ENCODE measurements at regions not wholly inside any gene's neighbourhood (a gene's known extent, or its start where the extent isn't known, plus 50 kb on each side); places are given as distances from the start of the nearest gene placed in this dataset.

GRCh38 chr13:64909184-64909583 lies 2321.0 kb downstream of the PCDH9 start:
- ChIA-PET CTCF (no interaction called here), POLR2A (no interaction called here)

- CTCF ChIA-PET: no interaction called here
- POLR2A ChIA-PET: no interaction called here
These were observed 2330.1 kb downstream of the PCDH9 start for GRCh38 chr13:64900039-64900438.

GRCh38 chr13:64884976-64885375 lies 2345.2 kb downstream of the PCDH9 start:
- CTCF ChIA-PET: no interaction called here
- POLR2A ChIA-PET: no interaction called here

GRCh38 chr13:64877176-64877575 lies 2353.0 kb downstream of the PCDH9 start:
- ChIA-PET POLR2A (no interaction called here), CTCF (no interaction called here)

- CTCF ChIA-PET: no interaction called here
- POLR2A ChIA-PET: no interaction called here
These were observed 2358.4 kb downstream of the PCDH9 start for GRCh38 chr13:64871742-64872141.

DNA sequence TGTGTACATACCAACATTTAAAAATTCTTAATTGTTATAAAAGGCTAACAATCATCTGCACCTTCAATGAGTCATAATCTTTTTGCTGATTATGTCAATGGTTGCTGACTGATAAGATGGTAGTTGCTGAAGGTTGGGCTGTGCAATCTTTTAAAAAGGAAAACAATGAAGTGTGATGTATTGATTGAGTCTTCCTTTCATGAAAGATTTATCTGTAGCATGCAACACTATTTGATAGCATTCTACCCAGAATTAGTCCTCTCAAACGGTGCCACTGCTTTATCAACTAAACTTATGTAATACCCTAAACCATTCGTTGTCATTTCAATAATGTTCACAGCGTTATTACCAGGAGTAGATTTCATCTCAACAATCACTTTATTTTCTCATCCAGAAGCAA lies 2360.6 kb downstream of the PCDH9 start:
- ChIA-PET POLR2A (no interaction called here), CTCF (no interaction called here)

GRCh38 chr13:64867856-64868255 lies 2362.3 kb downstream of the PCDH9 start:
- CTCF ChIA-PET: no interaction called here
- POLR2A ChIA-PET: no interaction called here

GRCh38 chr13:64866331-64866730 lies 2363.8 kb downstream of the PCDH9 start:
- POLR2A ChIA-PET: no interaction called here
- CTCF ChIA-PET: no interaction called here

DNA sequence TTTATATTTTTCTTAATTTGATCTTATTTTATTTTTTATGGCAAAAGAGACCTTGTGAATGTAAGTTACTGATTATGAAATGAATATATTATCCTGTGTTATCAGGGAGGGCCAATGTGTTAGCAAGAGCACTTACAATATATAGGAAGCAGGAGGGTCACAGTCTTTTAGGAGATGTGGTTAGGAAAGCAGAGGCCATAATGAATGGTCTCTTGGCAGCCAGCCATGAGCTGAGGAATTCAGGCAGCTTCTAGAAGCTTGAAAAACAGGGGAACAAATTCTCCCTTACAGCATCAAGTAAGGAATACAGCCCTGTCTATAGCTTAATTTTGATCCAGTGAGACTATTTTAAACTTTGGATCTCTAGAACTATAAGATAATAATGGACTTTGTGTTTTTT lies 2374.6 kb downstream of the PCDH9 start:
- ChIA-PET POLR2A (no interaction called here), CTCF (no interaction called here)

DNA sequence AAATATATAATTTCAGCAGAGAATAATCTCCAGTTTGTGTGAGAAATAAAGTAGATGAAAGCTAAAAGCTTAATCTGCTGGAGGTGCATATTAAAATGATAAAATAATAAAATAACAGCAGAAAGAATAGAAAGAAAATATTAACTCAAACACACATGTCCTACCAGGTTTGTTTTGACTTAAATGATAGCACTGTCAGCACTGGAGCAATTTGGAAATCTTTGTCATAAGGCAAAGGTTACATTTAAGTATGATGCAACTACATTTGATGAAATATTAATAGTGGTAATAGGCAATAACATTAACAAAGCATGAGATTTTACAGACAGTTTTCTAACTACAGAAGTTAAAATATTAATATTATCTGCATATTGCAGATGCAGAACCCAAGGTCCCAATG lies 2380.1 kb downstream of the PCDH9 start:
- POLR2A ChIA-PET: no interaction called here
- CTCF ChIA-PET: no interaction called here

- CTCF ChIA-PET: no interaction called here
- POLR2A ChIA-PET: no interaction called here
These were observed 2380.9 kb downstream of the PCDH9 start for GRCh38 chr13:64849196-64849595.

DNA sequence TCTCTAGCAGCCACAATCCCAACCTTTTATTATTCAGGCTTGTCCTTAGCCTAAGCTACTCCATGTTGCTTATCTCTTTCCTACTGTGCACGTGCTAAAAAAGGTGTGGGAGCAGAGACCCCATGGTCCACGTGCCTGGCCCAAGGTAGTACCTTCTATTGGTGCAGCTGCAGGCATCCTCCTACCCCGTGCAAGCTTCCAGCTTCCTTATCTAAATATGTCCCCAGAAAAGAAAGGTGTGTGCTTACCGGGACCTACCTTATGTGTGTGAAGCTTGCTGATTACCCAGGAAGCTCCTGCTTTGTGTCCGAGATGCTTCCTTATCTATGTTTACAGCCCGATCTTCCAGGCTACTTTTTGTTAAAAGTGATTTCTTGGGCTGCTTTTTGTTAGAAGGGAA lies 2382.4 kb downstream of the PCDH9 start:
- CTCF ChIA-PET: no interaction called here

GRCh38 chr13:64845110-64845509 lies 2385.0 kb downstream of the PCDH9 start:
- CTCF ChIA-PET: no interaction called here
- POLR2A ChIA-PET: no interaction called here

More for the DNA sequence above, 2382.4 kb downstream of the PCDH9 start:
- POLR2A ChIA-PET: no interaction called here

- POLR2A ChIA-PET: no interaction called here
- CTCF ChIA-PET: no interaction called here
These were observed 2411.1 kb downstream of the PCDH9 start for GRCh38 chr13:64819081-64819480.

DNA sequence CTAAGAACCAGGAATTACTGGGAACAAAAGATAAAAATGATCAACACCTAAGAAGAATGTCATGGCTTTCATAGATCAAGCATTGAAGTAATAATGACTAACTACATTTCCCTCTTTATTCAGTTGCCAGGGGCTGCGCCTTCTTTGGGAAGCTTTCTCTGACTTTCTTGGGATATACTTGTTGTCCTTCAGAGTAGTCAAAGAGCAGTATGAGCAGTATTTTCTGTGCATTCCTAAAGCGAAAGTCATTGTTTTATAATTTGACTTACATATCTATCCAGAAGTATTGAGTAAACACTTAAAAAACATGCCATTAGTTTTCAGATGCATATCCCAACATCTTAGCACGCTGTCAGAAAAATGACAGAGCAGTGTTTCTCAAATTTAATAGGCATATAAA lies 2412.4 kb downstream of the PCDH9 start:
- ChIA-PET POLR2A (no interaction called here), CTCF (no interaction called here)

- ChIA-PET POLR2A (no interaction called here), CTCF (no interaction called here)
These were observed 2419.4 kb downstream of the PCDH9 start for GRCh38 chr13:64810750-64811149.

DNA sequence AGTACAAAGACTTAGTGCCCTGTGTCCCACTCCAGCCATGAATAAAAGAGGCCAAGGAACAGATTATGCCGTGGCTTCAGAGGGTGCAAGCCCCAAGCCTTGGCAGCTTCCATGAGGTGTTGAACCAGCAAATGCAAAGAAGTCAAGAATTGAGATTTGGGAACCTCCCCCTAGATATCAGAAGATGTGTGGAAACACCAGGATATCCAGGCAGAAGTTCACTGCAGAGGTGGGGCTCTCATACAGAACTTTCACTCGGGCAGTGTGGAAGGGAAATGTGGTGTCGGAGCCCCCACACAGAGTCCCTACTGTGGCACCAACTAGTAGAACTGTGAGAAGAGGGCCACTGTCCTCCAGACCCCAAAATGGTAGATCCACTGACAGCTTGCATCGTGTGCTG lies 2421.4 kb downstream of the PCDH9 start:
- ChIA-PET POLR2A (no interaction called here), CTCF (no interaction called here)

GRCh38 chr13:64801768-64802167 lies 2428.4 kb downstream of the PCDH9 start:
- CTCF ChIA-PET: no interaction called here
- POLR2A ChIA-PET: no interaction called here

DNA sequence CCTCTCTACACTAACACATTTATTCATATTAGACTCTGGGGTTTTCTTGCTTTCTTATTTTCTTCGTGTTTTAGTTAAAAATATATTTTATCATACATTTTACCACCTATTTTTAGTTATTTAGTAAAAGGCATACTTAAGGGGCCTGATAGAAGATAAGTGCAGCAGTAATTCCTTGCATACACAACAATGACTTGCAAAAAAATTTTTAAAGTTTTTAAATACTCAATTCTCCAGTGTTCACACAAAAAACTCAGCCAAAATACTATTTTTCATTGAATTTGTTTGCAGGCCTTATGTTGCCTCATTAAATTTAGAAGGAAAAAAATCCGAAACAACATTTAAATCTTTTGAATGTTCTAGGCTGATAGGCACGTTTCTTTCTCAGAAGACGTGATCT lies 2431.7 kb downstream of the PCDH9 start:
- POLR2A ChIA-PET: no interaction called here

GRCh38 chr13:64793592-64793991 lies 2436.5 kb downstream of the PCDH9 start:
- ChIA-PET CTCF (no interaction called here), POLR2A (no interaction called here)

More for the DNA sequence above, 2431.7 kb downstream of the PCDH9 start:
- CTCF ChIA-PET: no interaction called here

DNA sequence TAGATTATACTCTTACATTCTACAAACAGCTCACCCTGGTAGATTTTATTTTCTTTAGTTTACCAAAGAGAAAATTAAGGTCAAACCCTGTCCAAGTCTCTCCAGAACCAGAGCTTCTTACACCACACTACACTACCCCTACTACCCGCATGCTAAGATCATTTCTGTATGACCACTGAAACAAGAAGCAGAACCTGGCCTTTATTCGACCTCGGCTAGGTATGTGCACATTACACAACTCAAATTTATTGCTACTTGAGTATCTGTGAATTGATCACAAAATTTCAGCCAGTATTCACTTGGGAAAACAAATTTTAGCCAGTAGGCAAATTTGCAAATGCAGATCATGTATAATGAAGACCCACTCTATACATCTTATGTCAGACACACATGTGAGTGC lies 2437.0 kb downstream of the PCDH9 start:
- POLR2A ChIA-PET: no interaction called here
- CTCF ChIA-PET: no interaction called here

DNA sequence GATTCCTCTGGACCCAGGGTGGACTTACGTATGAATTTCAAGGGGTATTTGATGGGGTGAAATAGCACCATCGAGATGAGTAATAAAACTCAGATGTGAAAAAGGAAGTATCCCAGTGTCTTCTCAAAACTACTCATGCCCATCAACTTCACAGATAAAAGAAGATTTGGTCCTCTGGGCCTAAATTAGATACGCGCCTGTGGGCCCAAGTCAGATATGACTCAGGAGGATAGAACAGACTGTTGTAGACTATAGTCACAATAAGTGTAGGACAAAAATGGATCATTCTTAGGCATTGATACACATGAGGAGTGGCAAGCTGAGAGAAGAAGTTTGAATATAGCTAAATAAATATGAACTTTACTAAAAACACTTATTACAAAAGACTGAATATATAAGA lies 2438.8 kb downstream of the PCDH9 start:
- POLR2A ChIA-PET: no interaction called here
- CTCF ChIA-PET: no interaction called here

DNA sequence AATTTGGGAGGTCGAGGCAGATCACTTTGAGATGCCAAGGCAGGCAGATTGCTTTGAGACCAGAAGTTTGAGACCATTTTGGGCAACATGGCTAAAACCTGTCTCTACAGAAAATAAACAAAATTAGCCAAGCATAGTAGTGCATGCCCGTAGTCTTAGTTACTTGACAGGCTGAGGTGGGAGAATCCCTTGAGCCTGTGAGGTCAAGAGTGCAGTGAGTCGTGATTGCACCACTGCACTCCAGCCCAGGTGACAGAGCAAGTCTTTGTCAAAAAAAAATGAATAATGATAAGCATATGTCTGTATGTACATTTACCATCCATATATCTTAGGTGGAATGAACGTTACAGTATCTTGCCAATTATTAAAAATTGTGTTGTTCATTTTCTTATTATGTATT lies 2447.7 kb downstream of the PCDH9 start:
- CTCF ChIA-PET: no interaction called here
- POLR2A ChIA-PET: no interaction called here

DNA sequence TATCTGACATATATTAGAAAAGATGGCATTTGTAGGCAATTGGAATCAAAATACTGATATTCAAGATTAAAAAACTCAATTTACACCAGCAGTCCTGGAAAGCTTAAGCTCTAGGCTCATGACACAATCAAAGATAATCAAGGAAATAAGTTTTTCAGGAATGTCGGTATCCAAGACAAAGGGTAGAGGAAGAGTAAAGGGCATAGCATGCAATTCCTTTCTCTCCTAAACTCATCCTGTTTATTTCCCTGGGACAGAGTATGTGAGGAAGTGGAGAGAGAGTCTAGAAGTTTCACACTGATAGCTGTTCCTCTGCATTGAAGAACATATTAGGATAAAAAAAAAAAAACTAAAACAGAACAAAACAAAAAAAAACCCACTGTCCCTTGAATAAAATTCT lies 2452.1 kb downstream of the PCDH9 start:
- CTCF ChIA-PET: no interaction called here
- POLR2A ChIA-PET: no interaction called here

Measured in activated CD8-positive, alpha-beta memory T cell treated with anti-CD3 and anti-CD28 coated beads for 36 hours (primary cell).